ENCODE measurements at regions not wholly inside any gene's neighbourhood (a gene's known extent, or its start where the extent isn't known, plus 50 kb on each side); places are given as distances from the start of the nearest gene placed in this dataset.

DNA sequence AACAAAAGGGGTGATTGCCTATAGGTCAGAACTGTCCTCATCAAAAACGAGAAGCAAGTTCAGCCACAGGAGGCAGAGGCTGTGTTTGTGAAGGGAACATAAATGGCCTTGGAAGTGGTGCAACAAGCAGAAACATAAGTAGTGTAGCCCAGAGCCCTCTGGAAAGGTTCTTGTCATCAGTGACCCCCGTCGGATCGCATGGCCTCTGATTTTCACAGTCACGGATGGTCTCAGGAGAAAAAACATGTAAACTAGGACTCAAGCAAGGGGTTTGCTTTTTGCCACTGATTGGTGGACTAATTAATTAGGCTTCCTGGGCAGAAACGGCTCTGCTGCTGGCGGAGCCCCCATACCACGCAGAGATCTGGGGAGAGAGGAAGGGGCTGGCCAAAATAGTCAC lies 496.5 kb upstream of the MKI67 start:
- no peaks in the 10 kb centered on the region for H3K4me1 ChIP-seq
- TF ChIP-seq POLR2AphosphoS5 (IDR thresholded peaks at IDR 0.05; ENCODE audit: insufficient read depth in 1 of 2, low read depth in 1 of 2) (no peak), POLR2A (IDR thresholded peaks at IDR 0.05) (no peak)
- TF ChIP-seq, protein P1, sequence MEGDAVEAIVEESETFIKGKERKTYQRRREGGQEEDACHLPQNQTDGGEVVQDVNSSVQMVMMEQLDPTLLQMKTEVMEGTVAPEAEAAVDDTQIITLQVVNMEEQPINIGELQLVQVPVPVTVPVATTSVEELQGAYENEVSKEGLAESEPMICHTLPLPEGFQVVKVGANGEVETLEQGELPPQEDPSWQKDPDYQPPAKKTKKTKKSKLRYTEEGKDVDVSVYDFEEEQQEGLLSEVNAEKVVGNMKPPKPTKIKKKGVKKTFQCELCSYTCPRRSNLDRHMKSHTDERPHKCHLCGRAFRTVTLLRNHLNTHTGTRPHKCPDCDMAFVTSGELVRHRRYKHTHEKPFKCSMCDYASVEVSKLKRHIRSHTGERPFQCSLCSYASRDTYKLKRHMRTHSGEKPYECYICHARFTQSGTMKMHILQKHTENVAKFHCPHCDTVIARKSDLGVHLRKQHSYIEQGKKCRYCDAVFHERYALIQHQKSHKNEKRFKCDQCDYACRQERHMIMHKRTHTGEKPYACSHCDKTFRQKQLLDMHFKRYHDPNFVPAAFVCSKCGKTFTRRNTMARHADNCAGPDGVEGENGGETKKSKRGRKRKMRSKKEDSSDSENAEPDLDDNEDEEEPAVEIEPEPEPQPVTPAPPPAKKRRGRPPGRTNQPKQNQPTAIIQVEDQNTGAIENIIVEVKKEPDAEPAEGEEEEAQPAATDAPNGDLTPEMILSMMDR (IDR thresholded peaks at IDR 0.05): no peak
- DNase-seq (ENCODE audit: extremely low spot score in 2 of 2): no peak
- intact Hi-C loops (cut with DNase I): no loop called here
- H3K9me3 ChIP-seq: no peaks in the 10 kb centered on the region
- no peaks in the 10 kb centered on the region for H3K27me3 ChIP-seq
- no peak overlapping the region for H3K4me3 ChIP-seq
- H3K27ac ChIP-seq: no peak overlapping the region
- no peaks in the 10 kb centered on the region for H3K36me3 ChIP-seq

DNA sequence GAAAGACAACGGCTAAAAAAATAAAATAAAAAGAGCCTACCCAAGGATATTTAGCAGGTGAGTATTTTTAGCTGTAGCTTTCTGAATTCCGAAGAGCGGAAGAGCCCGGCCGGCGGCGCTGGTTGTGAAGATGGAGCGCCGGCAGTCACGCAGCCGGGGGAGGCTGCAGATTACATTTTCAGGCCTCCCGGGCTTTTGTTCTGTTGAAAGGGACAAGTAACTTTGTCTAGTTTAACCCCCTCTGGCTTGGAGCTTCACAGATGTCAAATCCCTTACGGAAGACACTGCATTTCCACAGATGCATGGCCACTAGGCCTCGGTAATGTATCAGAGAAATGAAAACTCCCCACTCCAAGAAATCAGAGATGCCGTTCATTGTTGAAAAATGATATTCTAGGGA lies 497.6 kb upstream of the MKI67 start:
- no peaks in the 10 kb centered on the region for H3K27me3 ChIP-seq
- DNase-seq (ENCODE audit: extremely low spot score in 2 of 2): no peak

GRCh38 chr10:128624656-128625530 lies 498.7 kb upstream of the MKI67 start:
- no peak for DNase-seq (ENCODE audit: extremely low spot score in 2 of 2)
- intact Hi-C loops (cut with DNase I): no loop called here
- Histone ChIP-seq H3K4me1 (no peaks in the 10 kb centered on the region), H3K4me3 (no peak overlapping the region), H3K27me3 (no peaks in the 10 kb centered on the region), H3K9me3 (no peaks in the 10 kb centered on the region), H3K36me3 (no peaks in the 10 kb centered on the region), H3K27ac (no peak overlapping the region)
- TF ChIP-seq POLR2AphosphoS5 (IDR thresholded peaks at IDR 0.05; ENCODE audit: insufficient read depth in 1 of 2, low read depth in 1 of 2) (no peak), POLR2A (IDR thresholded peaks at IDR 0.05) (no peak)
- TF ChIP-seq, protein P1 (IDR thresholded peaks at IDR 0.05): no peak

More for the DNA sequence above, 497.6 kb upstream of the MKI67 start:
- intact Hi-C loops (cut with DNase I): no loop called here
- H3K4me1 ChIP-seq: no peaks in the 10 kb centered on the region
- H3K27ac ChIP-seq: no peak overlapping the region
- TF ChIP-seq, protein P1 (IDR thresholded peaks at IDR 0.05): no peak
- TF ChIP-seq POLR2AphosphoS5 (IDR thresholded peaks at IDR 0.05; ENCODE audit: insufficient read depth in 1 of 2, low read depth in 1 of 2) (no peak), POLR2A (IDR thresholded peaks at IDR 0.05) (no peak)
- no peaks in the 10 kb centered on the region for H3K36me3 ChIP-seq
- no peak overlapping the region for H3K4me3 ChIP-seq
- H3K9me3 ChIP-seq: no peaks in the 10 kb centered on the region

GRCh38 chr10:128625926-128626325 lies 499.7 kb upstream of the MKI67 start:
- no peak overlapping the region for H3K4me3 ChIP-seq
- H3K36me3 ChIP-seq: no peaks in the 10 kb centered on the region
- no peak for DNase-seq (ENCODE audit: extremely low spot score in 2 of 2)
- no peak for TF ChIP-seq POLR2A (IDR thresholded peaks at IDR 0.05)
- TF ChIP-seq, protein P1 (IDR thresholded peaks at IDR 0.05): no peak
- TF ChIP-seq POLR2AphosphoS5 (IDR thresholded peaks at IDR 0.05; ENCODE audit: insufficient read depth in 1 of 2, low read depth in 1 of 2): no peak
- no peaks in the 10 kb centered on the region for H3K4me1 ChIP-seq
- intact Hi-C loops (cut with DNase I): no loop called here
- H3K9me3 ChIP-seq: no peaks in the 10 kb centered on the region
- no peak overlapping the region for H3K27ac ChIP-seq
- no peaks in the 10 kb centered on the region for H3K27me3 ChIP-seq

- Histone ChIP-seq H3K9me3 (no peaks in the 10 kb centered on the region), H3K27me3 (no peaks in the 10 kb centered on the region), H3K36me3 (no peaks in the 10 kb centered on the region), H3K4me1 (no peaks in the 10 kb centered on the region), H3K27ac (no peak overlapping the region), H3K4me3 (no peak overlapping the region)
- DNase-seq (ENCODE audit: extremely low spot score in 2 of 2): no peak
- TF ChIP-seq POLR2A (IDR thresholded peaks at IDR 0.05): no peak
- TF ChIP-seq, protein P1 (IDR thresholded peaks at IDR 0.05): no peak
- TF ChIP-seq POLR2AphosphoS5 (IDR thresholded peaks at IDR 0.05; ENCODE audit: insufficient read depth in 1 of 2, low read depth in 1 of 2): no peak
- intact Hi-C loops (cut with DNase I): no loop called here
Observed at GRCh38 chr10:128626397-128627000, 500.3 kb upstream of the MKI67 start.
